LNCaP clone FGC (cell line): ENCODE measurements at regions not wholly inside any gene's neighbourhood (a gene's known extent, or its start where the extent isn't known, plus 50 kb on each side); places are given as distances from the start of the nearest gene placed in this dataset.

Experiments used
- DNase-seq: peaks from one replicate; pipeline ENCODE4 v3.0.0-alpha.2; 2011; ENCODE audit warnings: low read depth
- H3K4me3 ChIP-seq: 2 replicates; pipeline ENCODE4 v1.5.1; 2011; ENCODE audit warnings: mild to moderate bottlenecking, low read depth, low read length, control low read depth
- TF ChIP-seq, protein P1 (sequence below): IDR thresholded peaks from 2 replicates; pipeline ENCODE4 v1.5.1; 2012; ENCODE audit warnings: mild to moderate bottlenecking; ENCODE audit not compliant: control insufficient read depth, insufficient read depth; ENCODE audit errors: extremely low read depth

DNA sequence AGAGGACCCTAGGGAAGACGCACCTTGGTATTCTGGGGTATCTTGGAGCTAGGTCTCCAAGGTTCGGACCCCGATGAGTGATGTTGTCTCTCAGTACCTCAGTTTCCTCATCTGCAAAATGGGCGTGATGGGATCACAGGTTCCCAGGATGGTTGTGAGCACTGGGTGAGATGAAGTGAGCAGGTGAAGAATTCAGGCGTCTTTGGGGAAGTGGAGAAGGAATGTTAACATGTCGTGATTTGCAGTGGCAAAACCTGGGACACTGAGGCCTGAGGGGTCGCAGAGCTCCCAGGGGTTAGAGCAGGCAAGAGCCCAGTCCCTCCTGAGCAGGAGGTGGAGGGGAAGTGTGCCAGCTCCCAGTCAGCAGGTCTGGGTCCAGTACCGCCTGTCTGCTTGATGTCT lies 215.1 kb upstream of the GSE1 start:
- DNase-seq, result no peak
- TF ChIP-seq, protein P1, sequence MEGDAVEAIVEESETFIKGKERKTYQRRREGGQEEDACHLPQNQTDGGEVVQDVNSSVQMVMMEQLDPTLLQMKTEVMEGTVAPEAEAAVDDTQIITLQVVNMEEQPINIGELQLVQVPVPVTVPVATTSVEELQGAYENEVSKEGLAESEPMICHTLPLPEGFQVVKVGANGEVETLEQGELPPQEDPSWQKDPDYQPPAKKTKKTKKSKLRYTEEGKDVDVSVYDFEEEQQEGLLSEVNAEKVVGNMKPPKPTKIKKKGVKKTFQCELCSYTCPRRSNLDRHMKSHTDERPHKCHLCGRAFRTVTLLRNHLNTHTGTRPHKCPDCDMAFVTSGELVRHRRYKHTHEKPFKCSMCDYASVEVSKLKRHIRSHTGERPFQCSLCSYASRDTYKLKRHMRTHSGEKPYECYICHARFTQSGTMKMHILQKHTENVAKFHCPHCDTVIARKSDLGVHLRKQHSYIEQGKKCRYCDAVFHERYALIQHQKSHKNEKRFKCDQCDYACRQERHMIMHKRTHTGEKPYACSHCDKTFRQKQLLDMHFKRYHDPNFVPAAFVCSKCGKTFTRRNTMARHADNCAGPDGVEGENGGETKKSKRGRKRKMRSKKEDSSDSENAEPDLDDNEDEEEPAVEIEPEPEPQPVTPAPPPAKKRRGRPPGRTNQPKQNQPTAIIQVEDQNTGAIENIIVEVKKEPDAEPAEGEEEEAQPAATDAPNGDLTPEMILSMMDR, result no peak
- H3K4me3 ChIP-seq, result no peak overlapping the region

DNA sequence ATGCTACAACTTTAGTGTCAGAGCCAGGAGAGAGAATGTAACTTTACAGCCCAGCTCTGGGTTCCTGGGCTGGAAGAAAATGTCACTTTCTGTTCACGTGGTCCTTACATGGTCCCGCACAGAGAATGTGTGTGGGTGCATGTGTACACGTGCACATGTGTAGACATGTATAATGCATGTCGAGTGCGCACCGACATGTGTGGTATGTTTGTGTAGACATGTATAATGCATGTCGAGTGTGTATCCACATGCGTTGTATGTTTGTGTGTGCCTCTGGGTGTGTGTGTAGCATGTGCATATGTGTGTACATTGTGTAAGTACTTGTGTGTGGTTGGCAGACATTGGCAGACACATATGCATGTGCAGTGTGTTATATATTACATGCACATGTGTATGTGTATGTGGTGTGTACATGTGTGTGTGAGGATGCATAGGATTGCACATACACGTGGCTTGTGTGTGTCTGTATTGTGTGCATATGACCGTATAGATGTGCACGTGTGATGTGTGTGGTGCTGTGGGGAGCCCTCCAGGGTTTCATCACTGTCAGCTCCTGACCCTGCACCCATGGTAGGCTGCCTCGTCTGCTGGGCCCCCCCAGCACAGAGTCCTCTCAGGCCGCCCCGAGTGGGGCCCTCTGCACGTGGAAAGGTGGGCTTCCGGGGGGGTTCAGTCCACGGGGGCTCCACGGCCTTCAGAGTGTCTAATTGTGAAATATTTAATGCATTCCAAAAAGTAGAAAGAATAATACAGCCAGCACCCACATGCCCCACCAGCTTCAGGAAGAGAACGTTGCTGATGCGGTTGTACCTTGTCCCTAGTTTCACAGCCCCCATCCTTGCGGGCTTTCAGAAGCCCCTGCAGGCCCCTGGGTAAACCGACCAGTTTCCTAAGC lies 214.2 kb upstream of the GSE1 start:
- DNase-seq, result no peak
- TF ChIP-seq, protein P1, result no peak
- no peak overlapping the region for H3K4me3 ChIP-seq

DNA sequence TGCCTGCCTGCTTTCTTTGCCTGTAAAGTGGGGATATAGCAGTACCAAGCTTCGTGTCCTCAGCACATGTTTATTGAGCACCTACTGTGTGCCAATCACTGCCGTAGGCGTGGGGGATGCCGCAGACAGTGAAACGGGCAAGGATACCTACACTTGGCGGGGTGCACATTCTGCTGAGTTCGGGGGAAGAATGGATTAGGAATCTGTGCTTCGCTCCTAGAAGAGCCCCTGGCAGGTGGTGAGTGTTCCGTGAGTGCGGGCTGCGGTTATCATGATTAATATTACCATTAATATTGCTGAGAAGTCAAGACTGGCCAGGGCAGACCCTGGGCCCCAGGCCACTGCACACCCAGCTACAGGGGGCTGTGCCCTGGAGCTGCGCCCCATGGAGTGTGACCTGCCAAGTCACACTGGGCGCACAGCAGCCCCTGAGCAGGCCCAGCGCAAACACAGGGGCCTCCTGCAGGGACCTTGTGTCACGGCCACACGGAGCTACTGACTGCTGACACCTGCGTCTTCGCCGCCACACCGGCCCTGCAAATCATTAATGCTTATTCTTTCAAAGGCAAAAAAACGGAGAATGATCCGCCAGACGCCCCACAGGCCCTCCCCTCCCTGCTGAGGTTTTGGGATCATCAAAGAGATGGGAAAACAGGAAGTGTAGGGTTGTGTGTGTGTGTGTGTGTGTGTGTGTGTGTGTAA lies 213.4 kb upstream of the GSE1 start:
- DNase-seq, result no peak
- TF ChIP-seq, protein P1, result no peak
- H3K4me3 ChIP-seq, result no peak overlapping the region

DNA sequence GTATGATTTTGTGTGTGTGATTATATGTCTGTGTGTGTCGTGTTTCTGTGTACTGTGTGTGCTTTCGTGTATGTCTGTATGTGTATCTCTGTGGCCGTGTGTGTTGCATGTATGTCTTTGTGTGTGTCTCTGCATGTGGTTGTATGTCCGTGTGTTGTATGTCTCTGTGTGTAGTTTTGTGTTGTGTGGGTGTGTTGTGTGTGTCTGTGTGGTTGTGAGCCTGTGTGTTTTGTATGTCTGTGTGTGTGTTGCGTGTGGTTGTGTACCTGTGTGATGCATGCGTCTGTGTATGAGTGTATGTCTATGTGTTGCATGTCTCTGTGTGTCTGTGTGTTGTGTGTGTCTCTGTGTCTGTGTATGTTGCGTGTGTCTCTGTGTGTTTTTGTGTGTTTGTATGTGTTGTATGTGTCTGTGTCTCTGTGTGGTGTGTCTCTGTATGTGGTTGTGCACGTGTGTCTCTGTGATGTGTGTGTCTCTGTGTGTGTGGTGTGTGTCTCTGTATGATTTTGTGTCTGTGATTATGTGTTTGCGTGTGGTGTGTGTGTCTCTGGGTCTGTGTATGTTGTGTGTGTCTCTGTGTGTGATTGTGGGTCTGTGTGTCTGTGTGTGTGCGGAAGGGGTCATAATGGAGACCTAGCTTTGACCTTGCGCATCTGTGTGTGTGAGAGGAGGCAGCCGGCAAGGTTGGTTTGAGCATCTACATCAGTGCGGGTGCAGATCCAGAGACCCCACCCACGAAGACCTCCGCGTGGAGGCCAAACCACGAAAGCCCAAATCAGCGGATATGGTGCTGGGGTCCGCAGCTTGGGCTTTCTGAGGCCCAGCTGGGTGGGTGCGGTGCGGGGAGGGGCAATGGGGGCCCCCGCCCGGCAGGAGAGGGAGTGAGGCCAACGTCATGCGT lies 212.6 kb upstream of the GSE1 start:
- TF ChIP-seq, protein P1, result no peak
- H3K4me3 ChIP-seq, result no peak overlapping the region
- DNase-seq, result no peak

DNA sequence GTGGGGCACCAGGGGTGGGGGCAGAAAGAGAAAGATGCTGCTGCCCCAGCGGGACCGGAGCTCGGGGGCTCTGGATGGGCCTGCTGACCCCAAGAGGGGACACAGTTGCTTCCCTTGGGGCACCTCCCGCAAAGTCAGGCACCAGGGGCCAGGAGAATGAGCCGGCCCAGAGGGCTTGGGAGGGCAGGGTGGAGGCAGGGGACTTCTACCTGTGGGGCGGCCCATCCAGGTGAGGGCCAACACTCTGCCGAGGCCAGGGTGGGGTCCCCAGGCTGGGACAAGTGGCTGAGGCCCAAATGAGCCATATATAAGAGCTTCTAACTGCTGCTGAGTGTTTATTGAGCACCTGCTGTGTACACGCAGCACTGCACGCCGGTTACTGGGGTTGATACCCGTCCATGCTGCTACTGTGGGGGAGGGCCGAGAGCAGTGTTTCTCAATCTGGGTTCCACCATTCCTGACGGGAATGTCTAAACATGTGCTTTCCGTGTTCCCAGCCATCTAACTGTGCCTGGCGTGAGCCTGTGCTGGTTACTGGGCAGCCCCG lies 211.7 kb upstream of the GSE1 start:
- TF ChIP-seq, protein P1, result no peak
- H3K4me3 ChIP-seq, result no peak overlapping the region
- no peak for DNase-seq
